GM21576 (cell line): ENCODE measurements at regions not wholly inside any gene's neighbourhood (a gene's known extent, or its start where the extent isn't known, plus 50 kb on each side); places are given as distances from the start of the nearest gene placed in this dataset.

Source experiments
- ATAC-seq: cut with Tn5 transposase; IDR thresholded peaks from one replicate; pipeline ENCODE4 v1.9.1; 2021; ENCODE audit warnings: mild to moderate bottlenecking, moderate library complexity; ENCODE audit not compliant: unreplicated experiment

GRCh38 chr5:164332349-164333196 lies 827.2 kb downstream of the MAT2B start:
- ATAC-seq = no peak

DNA sequence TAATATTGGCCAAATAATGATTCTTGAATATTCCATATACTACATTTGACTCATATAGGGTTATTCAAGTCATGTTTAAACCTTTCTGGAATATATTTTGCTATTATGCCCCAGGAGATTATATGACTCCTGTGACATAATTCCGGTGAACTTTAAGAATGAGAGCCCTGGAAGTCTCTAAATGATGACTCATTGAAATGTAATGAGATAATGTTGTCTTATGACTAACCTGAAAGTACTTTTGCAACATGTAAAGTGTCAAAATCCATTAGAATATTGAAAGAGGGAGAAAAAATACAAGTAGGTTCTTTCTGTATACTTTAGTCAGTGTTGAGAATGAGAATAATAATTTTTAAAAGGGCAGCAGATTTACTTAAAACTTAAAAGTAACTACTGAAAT lies 830.4 kb downstream of the MAT2B start:
- no peak for ATAC-seq

DNA sequence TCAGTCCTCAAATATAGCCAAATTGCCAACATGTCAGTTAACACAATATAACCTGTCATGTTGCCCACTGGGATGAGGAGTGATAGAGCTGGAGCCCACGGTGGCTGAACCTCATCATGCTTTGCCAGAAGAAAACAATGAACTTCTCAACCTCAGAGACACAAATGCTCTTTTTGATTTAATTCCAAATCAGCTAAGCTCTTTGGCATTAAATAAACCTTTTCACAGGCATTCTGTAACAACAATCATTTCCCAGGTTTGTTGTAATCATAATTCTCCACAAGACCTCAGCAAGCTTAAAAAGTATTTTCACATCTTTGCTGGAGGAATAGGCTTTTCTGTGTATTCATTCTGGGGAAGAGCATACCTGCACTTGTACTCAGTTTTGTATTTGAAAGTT lies 830.9 kb downstream of the MAT2B start:
- no peak for ATAC-seq

GRCh38 chr5:164336906-164337305 lies 831.5 kb downstream of the MAT2B start:
- ATAC-seq = no peak

GRCh38 chr5:164341056-164341619 lies 835.7 kb downstream of the MAT2B start:
- ATAC-seq = no peak

DNA sequence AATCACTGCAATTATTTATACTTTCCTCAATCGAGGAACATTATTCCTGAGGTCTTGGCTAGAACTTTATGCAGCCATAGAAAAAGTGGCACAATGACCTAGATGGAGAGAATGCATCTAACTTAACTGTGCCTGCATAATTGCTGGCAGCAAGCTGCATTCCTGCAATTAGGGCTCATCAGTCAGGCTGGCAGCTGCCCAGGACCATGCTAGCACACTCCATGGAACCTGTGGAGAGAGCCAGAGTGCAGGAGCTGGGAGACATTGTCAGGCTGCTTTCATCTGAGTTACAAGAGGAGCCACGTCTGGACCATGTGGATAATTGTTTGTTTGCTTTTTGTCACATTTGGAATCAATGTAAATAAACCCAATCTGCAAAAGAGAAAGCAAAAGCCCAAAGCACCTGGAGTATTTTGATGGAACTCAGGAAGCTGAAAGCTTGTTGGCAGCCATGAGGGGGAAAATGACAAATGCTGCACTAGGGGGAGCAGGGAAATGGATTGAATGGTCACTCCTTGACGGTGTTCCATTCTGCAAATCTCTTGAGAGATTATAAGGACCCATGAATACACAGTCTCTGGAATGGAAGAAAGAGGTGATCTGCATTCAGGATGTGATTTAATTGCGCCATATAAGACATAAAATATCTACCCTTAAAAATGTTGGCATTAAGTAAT lies 839.9 kb downstream of the MAT2B start:
- no peak for ATAC-seq

DNA sequence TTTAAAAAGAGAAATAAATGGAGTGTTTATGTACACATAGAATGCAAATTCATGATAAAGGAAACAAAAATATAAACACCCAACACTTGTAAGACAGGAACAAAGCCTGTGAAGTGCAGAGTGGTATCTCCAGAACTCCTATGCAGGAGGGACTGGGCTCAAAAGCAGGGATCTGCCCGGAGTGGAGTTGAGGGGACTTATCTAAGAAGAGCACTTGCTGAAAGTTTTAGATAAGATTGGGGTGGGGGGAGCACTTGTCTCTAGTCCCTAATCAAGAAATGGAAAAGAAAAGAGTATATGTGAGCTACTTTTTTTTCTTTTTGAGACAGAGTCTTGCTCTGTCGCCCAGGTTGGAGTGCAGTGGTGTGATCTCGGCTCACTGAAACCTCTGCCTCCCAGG lies 840.4 kb downstream of the MAT2B start:
- no peak for ATAC-seq

GRCh38 chr5:164346785-164347630 lies 841.6 kb downstream of the MAT2B start:
- ATAC-seq = no peak

GRCh38 chr5:164350236-164350635 lies 844.8 kb downstream of the MAT2B start:
- no peak for ATAC-seq

- ATAC-seq = no peak
Measured at GRCh38 chr5:164351245-164351834, 845.9 kb downstream of the MAT2B start.

DNA sequence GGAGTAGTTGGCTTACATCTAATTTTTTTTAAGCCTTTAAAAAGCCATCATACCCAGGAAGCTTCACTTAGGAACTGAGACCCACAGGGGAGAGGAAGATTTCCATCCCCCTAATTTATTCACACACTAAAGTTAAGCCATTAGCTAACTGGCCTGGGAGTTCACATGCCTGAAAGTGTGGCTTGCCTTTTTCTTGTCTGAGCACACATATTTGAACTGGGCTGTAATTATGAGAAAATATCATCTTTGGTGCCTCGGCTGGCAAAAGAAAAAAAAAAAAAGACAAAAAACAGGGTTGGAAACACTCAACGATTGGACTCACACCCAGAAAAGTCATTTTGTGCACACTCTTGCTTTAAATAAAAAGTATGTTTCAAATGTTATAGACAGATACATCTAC lies 847.3 kb downstream of the MAT2B start:
- no peak for ATAC-seq

DNA sequence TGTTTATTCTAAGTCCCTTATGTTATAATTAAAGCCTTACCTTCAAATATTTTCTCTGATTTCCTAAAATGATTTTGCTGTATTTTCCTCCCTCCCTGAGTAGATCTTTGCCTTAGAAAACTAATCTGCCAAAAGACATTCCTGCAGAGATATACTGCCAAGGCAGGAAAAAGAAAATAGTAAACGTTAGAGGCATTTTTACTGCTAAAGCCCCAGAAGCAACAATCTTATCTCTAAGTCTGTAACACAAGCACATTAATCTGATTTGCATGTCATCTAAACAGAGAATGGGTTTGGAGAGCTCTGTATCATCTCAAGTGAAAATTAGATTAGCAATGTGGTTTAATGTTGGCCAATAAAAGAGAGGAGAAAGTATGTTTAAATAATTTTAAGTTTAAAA lies 847.7 kb downstream of the MAT2B start:
- no peak for ATAC-seq

GRCh38 chr5:164354139-164354751 lies 848.8 kb downstream of the MAT2B start:
- no peak for ATAC-seq

DNA sequence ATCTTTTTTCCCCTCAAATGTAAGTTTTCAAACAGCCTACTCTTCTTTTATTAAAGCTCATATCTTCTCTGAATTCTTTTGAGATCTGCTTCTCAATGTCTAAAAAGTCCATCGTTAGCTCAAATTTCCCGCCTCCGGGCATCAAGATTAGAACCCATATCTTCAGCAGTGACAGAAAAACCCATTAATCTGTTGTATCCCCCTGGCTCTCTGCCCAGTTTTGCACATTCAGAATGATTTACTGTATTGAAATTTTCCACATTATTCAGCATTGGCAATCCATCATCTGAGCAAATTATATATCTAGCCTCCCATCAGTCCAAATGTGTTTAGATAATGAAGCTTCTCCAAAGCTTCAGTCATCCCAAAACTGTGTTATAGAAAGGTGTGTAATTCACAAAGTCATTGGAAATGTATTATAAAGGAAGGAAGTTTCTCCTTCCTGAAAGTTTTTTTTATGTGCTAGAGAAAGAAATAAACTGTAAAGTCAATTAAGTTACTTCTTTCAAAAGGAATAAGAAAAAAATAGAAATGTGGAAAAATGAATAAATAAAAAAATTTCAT lies 849.9 kb downstream of the MAT2B start:
- no peak for ATAC-seq

DNA sequence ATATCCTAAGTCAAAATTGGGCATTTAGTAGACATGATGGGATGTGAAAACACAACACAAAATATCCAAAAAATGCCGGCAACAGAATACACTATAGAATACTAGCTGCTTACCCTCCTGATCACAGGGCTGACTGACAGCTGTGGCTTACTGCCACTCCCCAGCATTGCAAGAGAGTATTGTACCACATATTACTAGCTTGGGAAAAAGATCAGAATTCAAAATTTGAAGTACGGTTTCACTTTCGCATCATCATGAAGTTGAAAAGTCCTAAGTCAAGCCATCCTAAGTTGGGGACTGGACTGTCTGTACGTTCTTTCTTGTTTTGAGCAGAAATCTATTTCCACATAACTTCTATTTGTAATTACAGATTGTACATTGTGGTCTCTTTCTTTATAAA lies 851.4 kb downstream of the MAT2B start:
- ATAC-seq = no peak

GRCh38 chr5:164357395-164358033 lies 852.1 kb downstream of the MAT2B start:
- ATAC-seq = no peak

GRCh38 chr5:164358531-164359259 lies 853.3 kb downstream of the MAT2B start:
- ATAC-seq = no peak

GRCh38 chr5:164359260-164360255 lies 854.1 kb downstream of the MAT2B start:
- ATAC-seq = no peak
